GM21723 (cell line): ENCODE measurements at regions not wholly inside any gene's neighbourhood (a gene's known extent, or its start where the extent isn't known, plus 50 kb on each side); places are given as distances from the start of the nearest gene placed in this dataset.

Experiments
- ATAC-seq: cut with Tn5 transposase; IDR thresholded peaks from one replicate; pipeline ENCODE4 v1.9.1; 2021; ENCODE audit warnings: mild to moderate bottlenecking, moderate library complexity; ENCODE audit not compliant: unreplicated experiment

- ATAC-seq, result no peak
These were observed 58.0 kb upstream of the PARP11 start for GRCh38 chr12:3931206-3931605.

DNA sequence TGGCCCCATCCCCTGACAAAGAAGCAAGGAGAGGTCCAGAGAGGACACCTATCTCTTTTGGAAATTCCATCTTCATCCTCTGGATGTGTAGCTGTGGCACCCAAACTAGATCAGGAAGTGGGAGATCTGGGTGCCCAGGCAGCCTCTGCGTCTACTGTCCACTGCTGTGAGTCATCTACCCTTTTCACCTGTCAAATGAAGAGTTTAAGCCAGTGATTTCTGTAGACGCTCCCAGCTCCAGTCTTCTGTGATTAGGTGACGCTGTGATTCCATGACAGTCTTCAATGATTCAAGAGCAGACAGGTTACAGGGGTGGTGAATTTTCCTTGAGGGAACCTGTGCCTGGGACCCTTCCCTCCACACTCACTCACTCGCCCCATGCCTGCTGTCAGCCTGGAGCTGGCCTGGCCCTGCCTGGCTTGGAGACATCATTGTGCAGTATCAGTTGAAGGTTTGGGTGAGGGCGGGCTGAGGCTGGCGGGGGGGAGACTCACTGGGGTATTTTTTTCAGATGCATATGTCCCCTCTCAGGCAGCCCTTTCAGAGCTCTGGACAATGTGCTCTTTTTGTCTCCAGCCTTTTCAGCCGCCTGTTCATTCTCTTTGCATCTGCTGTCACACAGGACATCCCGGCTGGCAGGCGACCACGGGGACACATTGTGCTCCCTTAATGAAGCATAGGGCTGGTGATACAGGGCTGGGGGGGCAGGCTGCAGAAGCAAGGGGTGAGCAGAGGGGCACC lies 56.8 kb upstream of the PARP11 start:
- no peak for ATAC-seq

DNA sequence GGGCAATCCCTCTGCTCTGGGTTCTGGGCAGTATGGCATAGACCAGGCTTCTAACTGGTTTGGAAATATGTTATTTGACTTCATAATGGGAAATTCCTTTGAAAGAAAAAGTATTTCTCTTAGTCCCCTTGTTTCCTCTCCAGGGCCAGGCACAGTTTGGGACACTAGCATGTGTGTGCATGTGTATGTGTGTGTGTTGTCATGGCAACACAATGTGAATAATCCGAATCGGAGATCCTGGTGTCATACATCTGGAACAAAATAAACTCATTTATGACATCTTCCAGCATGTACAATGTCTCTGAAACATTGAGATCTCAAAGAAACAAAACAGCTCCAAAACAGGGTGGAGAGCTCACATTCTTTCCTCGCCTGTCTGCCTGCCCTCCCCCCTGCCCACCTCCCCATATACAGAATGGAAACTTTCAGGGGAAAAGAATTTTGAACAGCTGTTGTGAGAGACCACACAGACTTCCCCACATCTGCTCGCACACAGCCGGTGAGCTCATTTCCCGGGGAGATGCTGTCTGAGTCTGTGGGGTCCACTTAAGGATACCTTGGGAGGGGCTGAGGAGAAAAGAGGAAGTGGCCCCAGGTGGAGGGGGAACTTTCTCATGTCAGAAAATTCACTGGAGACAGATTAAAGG lies 55.5 kb upstream of the PARP11 start:
- ATAC-seq, result no peak

DNA sequence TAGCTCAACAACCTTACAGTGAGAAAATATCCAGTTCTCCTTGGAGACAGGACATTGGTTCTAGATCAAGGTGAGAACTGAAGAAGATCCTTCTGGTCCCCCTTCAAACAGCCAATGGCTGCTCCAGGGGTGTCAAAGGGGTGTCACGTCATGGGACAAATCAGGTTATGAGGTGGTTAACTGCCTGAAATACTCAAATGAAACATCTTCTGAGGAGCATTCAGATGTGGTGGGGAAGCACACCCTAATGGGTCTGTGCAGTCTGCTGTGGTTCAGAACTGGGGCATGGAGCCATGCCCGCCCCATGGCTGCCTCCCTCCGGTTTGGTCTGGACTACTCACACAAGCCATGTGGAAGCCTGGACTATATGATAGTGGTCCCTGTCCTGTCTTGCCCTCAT lies 52.4 kb upstream of the PARP11 start:
- no peak for ATAC-seq

- no peak for ATAC-seq
These were observed 51.6 kb upstream of the PARP11 start for GRCh38 chr12:3924761-3925160.

- ATAC-seq, result no peak
These were observed 49.8 kb upstream of the PARP11 start for GRCh38 chr12:3923021-3923420.
